ENCODE measurements at regions not wholly inside any gene's neighbourhood (a gene's known extent, or its start where the extent isn't known, plus 50 kb on each side); places are given as distances from the start of the nearest gene placed in this dataset.

GRCh38 chr19:27762933-27763332 lies 1450.0 kb downstream of the UQCRFS1 start:
- Mint-ChIP-seq H3K4me3 (no peak overlapping the region), H3K4me1 (no peaks in the 10 kb centered on the region), H3K36me3 (peaks cover 72% of the 10 kb centered on the region), H3K9me3 (peaks cover 92% of the 10 kb centered on the region), H3K27me3 (ENCODE audit: low read depth) (peaks cover 100% of the 10 kb centered on the region), H3K27ac (no peak overlapping the region)
- no peak for TF ChIP-seq PRRX2 (CRISPR knock-in tag; IDR thresholded peaks at IDR 0.05)
- TF ChIP-seq GABPB1 (CRISPR knock-in tag; IDR thresholded peaks at IDR 0.05): no peak
- TF ChIP-seq NR1H2 (CRISPR knock-in tag; IDR thresholded peaks at IDR 0.05): no peak
- TF ChIP-seq ZMAT4 (CRISPR knock-in tag; IDR thresholded peaks at IDR 0.05): no peak
- no peak for TF ChIP-seq RORB (CRISPR knock-in tag; IDR thresholded peaks at IDR 0.05)
- TF ChIP-seq ZNF317 (CRISPR knock-in tag; IDR thresholded peaks at IDR 0.05; ENCODE audit: borderline replicate concordance, low read depth): no peak
- no peak for TF ChIP-seq TCF7 (CRISPR knock-in tag; IDR thresholded peaks at IDR 0.05; ENCODE audit: low read depth)
- TF ChIP-seq ETV6 (CRISPR knock-in tag; IDR thresholded peaks at IDR 0.05): no peak
- no peak for TF ChIP-seq ATF3 (CRISPR knock-in tag; conservative IDR thresholded peaks at IDR 0.05)
- TF ChIP-seq CDX4 (CRISPR knock-in tag; IDR thresholded peaks at IDR 0.05; ENCODE audit: borderline replicate concordance): no peak
- no peak for TF ChIP-seq MYBL2 (CRISPR knock-in tag; IDR thresholded peaks at IDR 0.05)
- no peak for TF ChIP-seq SOX15 (CRISPR knock-in tag; IDR thresholded peaks at IDR 0.05)
- TF ChIP-seq USF2 (CRISPR knock-in tag; IDR thresholded peaks at IDR 0.05): no peak
- no peak for TF ChIP-seq E2F4 (CRISPR knock-in tag; IDR thresholded peaks at IDR 0.05; ENCODE audit: borderline replicate concordance, low read depth)
- no peak for TF ChIP-seq ESRRA (CRISPR knock-in tag; IDR thresholded peaks at IDR 0.05; ENCODE audit: borderline replicate concordance)
- TF ChIP-seq NFE2L1 (CRISPR knock-in tag; IDR thresholded peaks at IDR 0.05): no peak
- ATAC-seq: no peak
- ChIA-PET POLR2A (no interaction called here), CTCF (no interaction called here)
- no peak for DNase-seq (ENCODE audit: low spot score)

- Mint-ChIP-seq H3K4me3 (no peak overlapping the region), H3K27me3 (ENCODE audit: low read depth) (peaks cover 95% of the 10 kb centered on the region), H3K36me3 (peaks cover 59% of the 10 kb centered on the region), H3K4me1 (no peaks in the 10 kb centered on the region), H3K27ac (no peak overlapping the region), H3K9me3 (peaks cover 85% of the 10 kb centered on the region)
- ChIA-PET CTCF (no interaction called here), POLR2A (no interaction called here)
- ATAC-seq (no peak), DNase-seq (ENCODE audit: low spot score) (no peak)
- TF ChIP-seq ZNF416 (CRISPR knock-in tag; IDR thresholded peaks at IDR 0.05): no peak
- TF ChIP-seq USF2 (CRISPR knock-in tag; IDR thresholded peaks at IDR 0.05): no peak
- no peak for TF ChIP-seq JUN (CRISPR knock-in tag; IDR thresholded peaks at IDR 0.05)
- TF ChIP-seq ELF4 (CRISPR knock-in tag; IDR thresholded peaks at IDR 0.05; ENCODE audit: low read depth): no peak
- no peak for TF ChIP-seq MYBL2 (CRISPR knock-in tag; IDR thresholded peaks at IDR 0.05)
- TF ChIP-seq EMX1 (CRISPR knock-in tag; IDR thresholded peaks at IDR 0.05): no peak
- TF ChIP-seq JAZF1 (CRISPR knock-in tag; IDR thresholded peaks at IDR 0.05): no peak
- no peak for TF ChIP-seq TEAD1 (CRISPR knock-in tag; IDR thresholded peaks at IDR 0.05)
- no peak for TF ChIP-seq ZNF317 (CRISPR knock-in tag; IDR thresholded peaks at IDR 0.05; ENCODE audit: borderline replicate concordance, low read depth)
- TF ChIP-seq CTCF (IDR thresholded peaks at IDR 0.05): no peak
- TF ChIP-seq ATF1 (CRISPR knock-in tag; IDR thresholded peaks at IDR 0.05): no peak
- no peak for TF ChIP-seq CDX4 (CRISPR knock-in tag; IDR thresholded peaks at IDR 0.05; ENCODE audit: borderline replicate concordance)
- TF ChIP-seq ERG (CRISPR knock-in tag; IDR thresholded peaks at IDR 0.05): no peak
Observed at GRCh38 chr19:27759896-27760295, 1453.1 kb downstream of the UQCRFS1 start.

Data from WTC11 (cell line).